DMS79 (cell line): ENCODE measurements at regions not wholly inside any gene's neighbourhood (a gene's known extent, or its start where the extent isn't known, plus 50 kb on each side); places are given as distances from the start of the nearest gene placed in this dataset.

ENCODE experiments used
- DNase-seq: peaks from one replicate; lab custom pipeline; 2025; lab: John Stamatoyannopoulos, UW

DNA sequence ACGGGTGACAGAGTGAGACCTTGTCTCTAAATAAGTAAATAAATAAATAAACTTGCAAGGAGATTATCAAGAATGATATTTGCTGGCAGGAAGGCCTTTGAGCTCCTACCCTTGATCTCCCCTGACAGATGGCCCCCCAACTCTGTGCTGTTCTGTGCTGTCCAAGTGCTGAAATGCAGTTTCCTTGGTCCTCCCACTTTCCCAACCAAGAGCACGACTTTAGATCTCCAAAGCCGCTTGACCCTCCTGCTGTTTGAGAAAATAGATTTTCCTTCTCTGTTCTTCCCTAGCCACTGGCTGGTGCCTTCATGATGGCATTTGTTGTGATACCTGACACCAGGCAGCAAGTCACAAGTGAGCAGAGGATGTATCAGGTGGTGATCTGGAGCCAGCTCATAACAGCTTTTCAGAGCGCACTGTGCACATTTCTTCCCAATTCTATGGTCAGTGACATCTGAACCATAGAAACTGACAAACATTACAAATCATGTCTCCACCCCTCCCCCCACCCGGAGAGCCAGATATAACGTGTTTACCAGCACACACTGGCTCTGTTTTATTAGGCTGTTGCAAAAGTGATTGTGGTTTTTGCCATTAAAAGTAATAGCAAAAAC lies 80.0 kb upstream of the PUM3 start:
- DNase-seq, result no peak

DNA sequence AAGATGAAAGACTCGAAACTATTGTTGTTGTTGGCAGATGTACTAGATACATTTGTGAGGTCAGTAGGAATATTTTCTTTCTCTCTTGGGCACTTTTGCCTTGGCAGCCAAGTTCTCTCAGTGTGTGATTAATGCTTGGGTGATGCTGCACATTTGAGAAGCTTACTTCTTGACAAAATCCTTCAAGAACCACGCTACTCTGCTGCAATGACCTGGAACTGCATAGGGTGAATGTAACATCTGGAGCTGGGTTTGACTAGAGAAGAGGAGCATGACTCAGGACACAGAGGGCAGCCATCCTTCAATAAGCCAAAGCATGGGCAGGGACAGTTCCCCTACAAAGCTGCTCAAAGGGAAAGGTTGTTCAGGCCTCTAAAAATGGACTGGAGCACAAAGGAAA lies 75.5 kb upstream of the PUM3 start:
- no peak for DNase-seq

DNA sequence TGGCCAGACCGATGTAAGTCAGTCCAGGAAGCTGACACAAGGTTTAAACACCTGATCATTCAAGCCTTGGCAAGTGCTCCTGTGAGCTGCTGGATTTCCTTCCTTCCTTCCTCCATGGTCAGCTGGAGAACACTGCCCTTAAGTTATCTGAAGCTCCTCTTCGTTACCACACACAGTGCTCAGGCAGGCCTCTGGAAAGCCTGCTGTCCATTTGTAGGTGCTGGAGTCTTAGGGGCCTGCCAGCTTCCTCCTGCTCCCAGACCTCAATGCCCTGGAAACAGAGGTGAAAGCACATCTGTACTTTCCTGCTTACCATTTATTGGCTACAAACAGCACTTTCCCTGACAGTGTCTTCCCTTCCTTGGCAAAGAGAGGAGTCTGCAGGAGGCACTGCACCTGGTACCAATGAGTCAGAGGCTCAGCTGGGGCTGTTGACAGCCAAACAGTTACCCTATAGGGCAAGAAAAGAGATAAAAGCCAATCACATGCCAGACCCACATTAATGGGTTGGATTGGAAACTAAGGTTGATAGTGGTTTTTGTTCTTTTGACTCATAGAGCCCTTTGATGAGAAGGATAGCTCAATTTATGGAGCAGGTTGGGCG lies 72.6 kb upstream of the PUM3 start:
- no peak for DNase-seq

DNA sequence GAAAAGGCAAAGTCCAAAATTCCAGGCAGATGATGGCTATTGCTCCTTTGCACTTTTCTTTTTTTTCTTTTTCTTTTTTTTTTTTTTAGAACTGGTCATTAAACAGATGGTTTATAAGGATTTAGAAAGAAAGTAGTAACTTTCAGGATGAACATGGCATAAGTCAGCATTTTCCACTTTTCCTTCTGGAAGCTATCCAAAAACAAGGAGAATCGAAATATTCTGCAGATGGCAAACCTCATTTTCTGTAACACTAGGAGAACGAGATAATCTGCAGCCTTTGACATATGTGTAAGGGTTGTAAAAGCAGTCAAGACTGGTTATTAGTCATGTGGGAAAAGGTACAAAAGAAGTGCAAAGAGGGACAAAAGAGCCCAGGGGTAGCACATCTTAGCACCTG lies 69.1 kb upstream of the PUM3 start:
- DNase-seq, result no peak

DNA sequence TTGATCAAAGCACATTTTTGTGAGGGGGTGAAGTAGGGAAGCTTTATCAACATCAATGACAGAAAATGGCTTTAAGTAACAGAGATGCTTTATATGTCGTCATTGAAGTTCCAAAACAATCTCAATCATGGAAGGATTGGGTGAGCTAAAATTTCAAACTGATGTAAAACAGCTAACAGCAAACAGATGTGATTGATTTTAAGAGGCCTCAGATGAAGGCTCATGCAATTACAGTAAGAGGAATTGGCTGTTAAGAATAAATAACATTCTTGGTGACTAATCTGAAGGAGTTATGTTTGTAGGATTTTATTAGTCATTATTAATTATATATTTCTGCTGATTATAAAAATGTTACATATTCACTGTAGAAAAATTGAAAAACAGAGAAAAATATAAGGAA lies 63.5 kb upstream of the PUM3 start:
- no peak for DNase-seq

DNA sequence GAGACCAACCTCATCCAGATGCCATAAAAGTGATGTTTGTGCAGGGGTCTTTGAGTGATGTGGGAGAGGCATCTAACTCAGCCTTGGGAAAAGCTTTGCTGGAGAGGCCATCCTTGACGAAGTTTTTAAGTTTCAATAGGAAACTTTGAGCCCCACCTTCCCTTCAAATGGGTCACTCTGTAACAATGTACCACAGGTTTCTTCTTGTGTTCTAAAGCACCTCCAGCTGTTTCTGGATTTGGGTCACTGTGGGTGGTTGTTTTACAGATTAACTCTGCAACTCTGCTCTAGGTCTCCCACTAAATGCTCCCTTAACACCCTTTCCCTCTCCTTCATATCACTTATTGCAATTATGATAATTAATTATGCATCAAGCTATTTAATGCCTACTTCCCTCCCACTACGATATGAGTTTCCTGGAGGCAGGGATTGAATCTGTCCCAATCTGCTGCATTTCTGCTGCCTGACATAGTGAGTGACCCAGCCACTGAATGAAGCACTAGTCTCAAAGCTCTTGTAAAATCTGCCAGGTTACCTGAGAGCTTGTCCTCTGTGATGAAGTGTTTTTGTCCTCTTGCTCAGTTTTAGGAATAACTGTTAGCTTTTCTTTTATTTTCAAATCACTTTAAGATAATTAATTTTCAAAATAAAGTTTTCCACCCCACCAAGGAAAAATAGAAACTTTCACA lies 60.5 kb upstream of the PUM3 start:
- no peak for DNase-seq
